GM12872 (cell line): ENCODE measurements at regions not wholly inside any gene's neighbourhood (a gene's known extent, or its start where the extent isn't known, plus 50 kb on each side); places are given as distances from the start of the nearest gene placed in this dataset.

Experiments
- TF ChIP-seq, protein P1 (sequence below): IDR thresholded peaks from 3 replicates; pipeline ENCODE4 v1.5.1; 2011; ENCODE audit warnings: low read depth, mild to moderate bottlenecking, low read length, moderate library complexity; ENCODE audit not compliant: insufficient read depth

DNA sequence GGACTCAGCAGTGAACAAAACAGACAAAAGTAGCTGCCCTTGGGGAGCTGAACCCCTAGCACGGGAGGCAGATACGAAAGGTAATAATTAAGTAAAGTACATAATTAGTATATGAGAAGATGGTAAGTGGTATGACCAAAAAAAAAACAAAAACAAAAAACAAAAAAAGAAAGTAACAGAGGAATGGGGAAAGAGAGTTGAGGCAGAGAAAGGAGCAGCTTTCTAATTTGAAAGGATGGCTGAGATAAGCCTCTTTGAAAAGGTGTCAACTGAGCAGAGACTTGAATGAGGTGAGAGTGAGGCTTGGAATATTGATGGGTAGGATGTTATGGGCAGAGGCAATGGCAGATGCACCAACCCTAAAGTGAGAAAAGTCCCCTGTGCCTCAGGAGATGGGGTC, 69.7 kb downstream of the CARTPT start:
- TF ChIP-seq, protein P1, sequence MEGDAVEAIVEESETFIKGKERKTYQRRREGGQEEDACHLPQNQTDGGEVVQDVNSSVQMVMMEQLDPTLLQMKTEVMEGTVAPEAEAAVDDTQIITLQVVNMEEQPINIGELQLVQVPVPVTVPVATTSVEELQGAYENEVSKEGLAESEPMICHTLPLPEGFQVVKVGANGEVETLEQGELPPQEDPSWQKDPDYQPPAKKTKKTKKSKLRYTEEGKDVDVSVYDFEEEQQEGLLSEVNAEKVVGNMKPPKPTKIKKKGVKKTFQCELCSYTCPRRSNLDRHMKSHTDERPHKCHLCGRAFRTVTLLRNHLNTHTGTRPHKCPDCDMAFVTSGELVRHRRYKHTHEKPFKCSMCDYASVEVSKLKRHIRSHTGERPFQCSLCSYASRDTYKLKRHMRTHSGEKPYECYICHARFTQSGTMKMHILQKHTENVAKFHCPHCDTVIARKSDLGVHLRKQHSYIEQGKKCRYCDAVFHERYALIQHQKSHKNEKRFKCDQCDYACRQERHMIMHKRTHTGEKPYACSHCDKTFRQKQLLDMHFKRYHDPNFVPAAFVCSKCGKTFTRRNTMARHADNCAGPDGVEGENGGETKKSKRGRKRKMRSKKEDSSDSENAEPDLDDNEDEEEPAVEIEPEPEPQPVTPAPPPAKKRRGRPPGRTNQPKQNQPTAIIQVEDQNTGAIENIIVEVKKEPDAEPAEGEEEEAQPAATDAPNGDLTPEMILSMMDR: no peak

DNA sequence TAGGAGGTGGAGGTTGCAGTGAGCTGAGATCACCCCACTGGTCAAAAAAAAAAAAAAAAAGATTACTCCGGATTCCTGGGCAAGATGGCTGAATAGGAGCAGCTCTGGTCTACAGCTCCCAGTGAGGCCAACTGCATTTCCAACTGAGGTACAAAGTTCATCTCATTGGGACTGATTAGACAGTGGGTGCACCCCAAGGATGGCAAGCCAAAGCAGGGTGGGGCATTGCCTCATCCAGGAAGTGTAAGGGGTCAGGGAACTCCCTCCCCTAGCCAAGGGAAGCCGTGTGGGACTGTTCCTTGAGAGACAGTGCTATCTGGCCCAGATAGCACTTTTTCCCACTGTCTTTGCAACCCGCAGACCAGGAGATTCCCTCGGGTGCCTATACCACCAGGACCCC, 70.7 kb downstream of the CARTPT start:
- TF ChIP-seq, protein P1: no peak

GRCh38 chr5:71790433-71790832, 71.4 kb downstream of the CARTPT start:
- TF ChIP-seq, protein P1: no peak

DNA sequence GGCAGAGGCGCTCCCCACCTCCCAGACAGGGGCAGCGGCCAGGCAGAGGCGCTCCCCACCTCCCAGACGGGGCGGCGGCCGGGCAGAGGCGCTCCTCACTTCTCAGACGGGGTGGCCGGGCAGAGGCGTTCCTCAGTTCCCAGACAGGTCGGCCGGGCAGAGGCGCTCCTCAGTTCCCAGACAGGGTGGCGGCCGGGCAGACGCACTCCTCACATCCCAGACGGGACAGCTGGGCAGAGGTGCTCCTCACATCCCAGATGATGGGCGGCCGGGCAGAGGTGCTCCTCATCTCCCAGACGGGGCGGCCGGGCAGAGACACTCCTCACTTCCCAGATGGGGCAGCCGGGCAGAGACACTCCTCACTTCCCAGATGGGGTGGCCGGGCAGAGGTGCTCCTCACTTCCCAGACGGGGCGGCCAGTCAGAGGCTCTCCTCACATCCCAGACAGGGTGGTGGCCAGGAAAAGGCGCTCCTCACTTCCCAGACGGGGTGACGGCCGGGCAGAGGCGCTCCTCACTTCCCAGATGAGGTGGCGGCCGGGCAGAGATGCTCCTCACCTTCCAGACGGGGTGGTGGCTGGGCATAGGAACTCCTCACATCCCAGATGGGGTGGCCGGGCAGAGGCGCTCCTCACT, 75.1 kb downstream of the CARTPT start:
- TF ChIP-seq, protein P1: no peak

- TF ChIP-seq, protein P1: no peak
Observed at GRCh38 chr5:71802673-71803072, 83.6 kb downstream of the CARTPT start.

DNA sequence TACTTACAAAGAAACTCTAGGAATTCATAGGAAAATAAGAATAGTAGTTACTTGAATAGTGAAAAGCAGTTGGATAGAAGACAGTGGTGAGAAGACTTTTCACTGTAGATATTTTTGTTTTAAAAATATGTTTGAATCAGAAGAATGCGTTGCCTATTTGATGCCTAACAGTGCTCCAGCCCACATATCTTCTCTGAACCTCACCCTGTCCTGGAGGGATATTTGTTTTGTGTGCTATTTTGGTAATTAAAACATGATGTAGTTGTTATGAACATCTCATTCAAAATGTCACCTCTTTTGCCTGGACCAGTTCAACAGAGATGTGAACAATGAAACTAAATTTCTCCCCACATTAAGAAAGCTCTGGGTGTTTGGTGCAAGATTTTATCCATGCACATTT, 87.6 kb downstream of the CARTPT start:
- TF ChIP-seq, protein P1: no peak

DNA sequence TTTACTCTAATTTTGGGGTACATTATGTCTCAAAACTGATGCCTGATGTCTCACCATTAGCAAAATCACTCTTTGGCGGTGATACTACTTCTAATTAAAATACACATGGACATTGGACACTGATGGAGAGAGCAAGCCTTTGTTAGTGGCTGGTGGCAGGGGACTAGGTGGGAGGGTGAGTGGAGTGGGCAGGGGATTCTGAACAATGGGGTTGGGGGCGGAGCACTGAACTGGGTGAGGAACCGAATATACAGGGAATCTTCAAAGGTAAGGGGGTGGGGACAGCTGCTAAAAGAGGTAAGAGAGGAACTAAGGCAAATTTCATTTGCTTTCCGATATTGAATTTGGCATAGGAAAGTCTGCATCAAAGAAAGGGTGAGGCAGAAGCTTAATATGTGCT, 88.8 kb downstream of the CARTPT start:
- TF ChIP-seq, protein P1: no peak

DNA sequence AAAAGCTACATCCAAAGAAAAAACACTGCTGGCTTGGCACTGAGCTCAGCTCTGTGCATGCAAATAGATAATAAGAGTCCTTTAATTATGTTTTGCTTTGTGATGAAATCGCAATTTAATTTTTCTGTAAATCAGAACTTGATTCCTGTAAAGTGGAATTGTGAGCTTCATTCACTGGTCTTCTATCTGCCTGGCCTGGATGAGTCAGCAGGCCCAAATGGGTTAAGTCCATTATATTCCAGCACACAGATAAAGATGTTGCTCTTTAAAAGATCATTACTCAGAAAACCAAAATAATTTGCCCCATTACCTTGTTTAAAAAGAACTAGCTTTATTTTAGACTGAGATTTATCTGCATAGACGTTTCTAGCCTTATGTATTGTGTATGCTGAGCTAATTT, 90.4 kb downstream of the CARTPT start:
- TF ChIP-seq, protein P1: no peak
